Dermis blood vessel endothelial cell (primary cell): ENCODE measurements at regions not wholly inside any gene's neighbourhood (a gene's known extent, or its start where the extent isn't known, plus 50 kb on each side); places are given as distances from the start of the nearest gene placed in this dataset.
"Not testable (repeated sequence)": the region's sequence is repeated elsewhere in the genome, so short reads cannot be mapped to it uniquely, and the experiment has no call there.

Experiments used
- DNase-seq: peaks from one replicate; pipeline ENCODE4 v3.0.0; 2010

DNA sequence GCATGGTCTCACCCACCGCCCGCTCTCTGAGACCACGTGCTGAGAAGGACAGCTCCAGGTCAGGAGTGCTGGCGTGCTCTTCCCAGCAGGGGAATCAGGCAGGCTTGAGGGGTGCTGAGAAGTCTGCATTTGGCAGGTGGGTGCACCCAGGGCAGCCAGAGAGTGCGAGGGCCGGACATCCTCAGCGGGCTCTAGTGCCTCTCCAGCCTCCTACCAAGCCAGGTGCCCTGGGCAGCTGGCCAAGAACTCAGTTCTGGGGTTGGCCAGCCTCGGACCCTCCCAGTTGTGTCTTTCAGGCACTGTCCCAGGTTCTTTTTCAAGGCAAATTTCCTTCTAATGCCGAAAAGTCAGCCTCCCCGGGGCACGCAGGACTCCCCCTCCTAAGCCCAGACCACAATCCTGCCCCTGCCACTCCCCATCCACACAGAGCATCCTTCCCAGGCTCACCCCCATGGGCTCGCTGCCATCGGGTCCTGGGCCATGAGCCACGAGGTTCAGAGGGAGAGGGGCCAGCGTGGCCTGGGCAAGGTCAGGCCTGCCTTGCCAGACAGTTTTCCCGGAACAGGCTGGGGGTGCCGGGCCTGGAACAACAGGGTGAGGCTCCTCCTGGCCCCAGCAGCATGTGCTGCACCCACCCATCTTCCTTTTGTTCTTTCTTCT, 52.2 kb upstream of the GPC1 start:
- no peak for DNase-seq

DNA sequence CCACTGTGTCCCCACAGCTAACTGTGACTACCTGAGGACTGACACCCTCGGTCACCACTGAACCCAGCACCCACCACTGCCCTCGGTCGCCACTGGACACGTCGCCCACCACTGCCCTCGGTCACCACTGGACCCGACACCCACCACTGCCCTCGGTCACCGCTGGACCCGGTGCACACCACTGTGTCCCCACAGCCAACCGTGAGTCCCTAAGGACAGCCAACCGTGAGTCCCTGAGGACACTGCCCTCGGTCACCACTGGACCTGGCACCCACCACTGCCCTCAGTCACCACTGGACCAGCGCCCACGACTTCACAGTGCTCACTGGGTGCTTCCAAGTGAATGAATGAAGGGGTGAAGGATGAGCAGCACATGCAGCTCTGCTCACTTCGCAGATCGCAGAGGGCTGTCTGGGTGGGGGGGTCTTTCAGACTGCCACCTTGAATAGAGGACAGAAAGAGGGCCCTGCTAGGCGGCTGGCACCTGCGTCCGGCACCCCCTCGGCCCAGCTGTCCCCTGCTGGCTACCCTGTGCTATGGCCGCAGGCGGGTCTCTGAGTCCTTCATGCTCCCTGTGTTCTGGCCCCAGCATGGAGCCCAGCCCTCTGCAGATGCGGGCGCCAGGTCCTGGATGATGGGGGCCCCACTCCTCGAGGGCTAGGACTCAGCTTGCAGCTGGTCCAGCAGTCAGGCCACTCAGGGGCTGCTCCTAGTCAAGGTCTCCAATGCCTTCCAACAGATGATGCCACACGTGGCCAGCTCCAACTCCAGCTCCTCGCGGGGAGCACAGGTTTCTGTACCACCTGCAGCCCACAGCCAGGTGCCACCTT, 51.4 kb upstream of the GPC1 start:
- DNase-seq, result no peak

DNA sequence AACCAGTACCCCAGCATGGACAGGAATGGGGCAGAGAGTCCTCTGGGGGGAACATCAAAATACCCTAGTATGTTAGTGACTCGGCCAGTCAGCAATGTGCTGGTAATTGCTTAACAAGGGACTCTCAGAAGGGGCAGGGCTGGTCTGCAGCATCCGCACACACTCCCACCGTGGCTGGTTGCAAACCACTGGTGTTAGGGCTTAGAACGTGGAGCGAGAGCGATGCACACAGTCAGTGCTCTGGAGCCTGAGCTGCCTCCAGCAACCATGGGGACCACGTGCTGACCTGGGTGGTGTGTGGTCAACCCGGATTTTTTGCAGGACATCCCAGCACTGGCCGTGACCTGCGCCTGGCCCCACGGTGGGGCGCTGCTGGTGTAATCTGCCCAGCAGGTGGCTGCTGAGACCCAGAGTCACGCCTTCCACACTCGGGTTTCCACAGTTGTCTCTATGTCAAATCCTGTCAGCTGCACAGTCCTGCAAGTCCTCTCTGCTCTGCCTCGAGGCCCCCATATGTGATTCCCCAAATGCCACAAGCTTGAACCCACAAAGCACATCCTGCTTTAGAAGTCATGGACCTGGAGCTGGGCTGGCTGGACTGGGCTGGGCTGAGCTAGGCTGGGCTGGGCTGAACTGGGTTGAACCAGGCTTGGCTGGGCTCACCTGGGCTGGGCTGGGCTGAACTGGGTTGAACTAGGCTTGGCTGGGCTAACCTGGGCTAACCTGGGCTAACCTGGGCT, 50.6 kb upstream of the GPC1 start:
- DNase-seq, result no peak

DNA sequence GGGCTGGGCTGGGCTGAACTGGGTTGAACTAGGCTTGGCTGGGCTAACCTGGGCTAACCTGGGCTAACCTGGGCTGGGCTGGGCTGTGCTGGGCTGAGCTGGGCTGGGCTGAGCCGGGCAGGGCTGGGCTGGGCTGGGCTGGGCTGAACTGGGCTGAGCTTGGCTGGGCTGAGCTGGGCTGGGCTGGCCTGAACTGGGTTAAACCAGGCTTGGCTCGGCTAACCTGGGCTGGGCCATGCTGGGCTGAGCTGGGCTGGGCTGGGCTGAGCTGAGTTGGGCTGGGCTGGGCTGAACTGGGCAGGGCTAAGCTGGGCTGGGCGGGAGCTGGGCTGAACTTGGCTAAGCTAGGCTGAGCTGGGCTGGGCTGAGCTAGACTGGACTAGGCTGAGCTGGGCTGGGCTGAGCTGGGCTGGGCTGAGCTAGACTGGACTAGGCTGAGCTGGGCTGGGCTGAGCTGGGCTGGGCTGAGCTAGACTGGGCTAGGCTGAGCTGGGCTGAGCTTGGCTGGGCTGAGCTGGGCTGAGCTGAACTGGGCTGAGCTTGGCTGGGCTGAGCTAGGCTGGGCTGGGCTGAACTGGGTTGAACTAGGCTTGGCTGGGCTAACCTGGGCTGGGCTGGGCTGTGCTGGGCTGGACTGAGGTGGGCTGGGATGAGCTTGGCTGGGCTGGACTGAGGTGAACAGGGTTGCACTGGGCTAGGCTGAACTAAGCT, 49.9 kb upstream of the GPC1 start:
- DNase-seq, result not testable (repeated sequence)
